OCI-LY7 (cell line): ENCODE measurements at regions not wholly inside any gene's neighbourhood (a gene's known extent, or its start where the extent isn't known, plus 50 kb on each side); places are given as distances from the start of the nearest gene placed in this dataset.

Experiments used
- BruUV-seq: library from RNA; stranded (reverse); fragments of 400-500 nt; replicated peaks from 2 replicates; lab custom pipeline; 2021; lab: Mats Ljungman, UMichigan
- CTCF ChIA-PET: fragments of 300-600 bp; sonication (Branson Sonifier 250); formaldehyde crosslinking; loops from one replicate; lab custom pipeline; 2022; ENCODE audit warnings: antibody characterized with exemption; ENCODE audit not compliant: unreplicated experiment; lab: Charles Lee
- POLR2A ChIA-PET: fragments of 300-600 bp; sonication (Branson Sonifier 250); formaldehyde crosslinking; loops from one replicate; lab custom pipeline; 2022; ENCODE audit warnings: antibody characterized with exemption; lab: Charles Lee
- DNase-seq: peaks from one replicate; pipeline ENCODE4 v3.0.0-alpha.2; 2015; ENCODE audit warnings: low spot score
- H2AFZ ChIP-seq: fragments of 200-600 bp; sonication (generic), shearing (Covaris generic); 2 replicates; pipeline ENCODE4 v1.6.1; 2014; ENCODE audit warnings: mild to moderate bottlenecking, antibody characterized with exemption, low read length, moderate library complexity
- H3K27ac ChIP-seq: fragments of 200-600 bp; sonication (generic); 2 replicates; pipeline ENCODE4 v1.5.1; 2014; ENCODE audit warnings: mixed run types, low read depth, mild to moderate bottlenecking, moderate library complexity, low read length, inconsistent platforms; ENCODE audit not compliant: poor library complexity, severe bottlenecking
- H3K36me3 ChIP-seq: fragments of 200-600 bp; sonication (generic); 2 replicates; pipeline ENCODE4 v1.6.1; 2014; ENCODE audit warnings: mild to moderate bottlenecking, antibody characterized with exemption, low read length, moderate library complexity, mixed read lengths; ENCODE audit not compliant: insufficient read depth
- H3K4me1 ChIP-seq: fragments of 200-600 bp; sonication (generic); 2 replicates; pipeline ENCODE4 v1.5.1; 2014; ENCODE audit warnings: mild to moderate bottlenecking, low read length; ENCODE audit not compliant: insufficient read depth, poor library complexity, severe bottlenecking
- H3K4me2 ChIP-seq: fragments of 200-600 bp; sonication (generic); 2 replicates; pipeline ENCODE4 v1.6.1; 2014; ENCODE audit warnings: mild to moderate bottlenecking, low read length
- H3K4me3 ChIP-seq: fragments of 200-600 bp; sonication (generic); 2 replicates; pipeline ENCODE4 v1.5.1; 2014; ENCODE audit warnings: mild to moderate bottlenecking, low read depth, low read length; ENCODE audit not compliant: poor library complexity, severe bottlenecking
- H3K79me2 ChIP-seq: fragments of 200-600 bp; sonication (generic); 2 replicates; pipeline ENCODE4 v1.6.1; 2016; ENCODE audit warnings: low read depth, mild to moderate bottlenecking, low read length, moderate library complexity, mixed read lengths; ENCODE audit not compliant: insufficient read depth
- H3K9me2 ChIP-seq: fragments of 200-600 bp; sonication (generic); 2 replicates; pipeline ENCODE4 v1.6.1; 2016; ENCODE audit warnings: mild to moderate bottlenecking, low read length, mixed read lengths; ENCODE audit not compliant: insufficient read depth
- H3K9me3 ChIP-seq: fragments of 200-600 bp; sonication (generic); 2 replicates; pipeline ENCODE4 v1.6.1; 2014; ENCODE audit warnings: mild to moderate bottlenecking, mixed run types, low read length, mixed read lengths
- H4K20me1 ChIP-seq: fragments of 200-600 bp; sonication (generic); 2 replicates; pipeline ENCODE4 v1.6.1; 2014; ENCODE audit warnings: mild to moderate bottlenecking, antibody characterized with exemption, low read length, moderate library complexity, mixed read lengths; ENCODE audit not compliant: insufficient read depth
- CTCF ChIP-seq: fragments of 200-600 bp; sonication (generic); conservative IDR thresholded peaks from 2 replicates; pipeline ENCODE4 v1.5.1; 2014; ENCODE audit warnings: mild to moderate bottlenecking, antibody characterized with exemption, low read length, moderate library complexity, mixed read lengths
- EZH2phosphoT487 ChIP-seq: fragments of 200-600 bp; sonication (generic); IDR thresholded peaks from 2 replicates; pipeline ENCODE4 v1.6.1; 2018; ENCODE audit warnings: low read depth, borderline replicate concordance, mild to moderate bottlenecking, mixed run types, antibody characterized with exemption, low read length, moderate library complexity, mixed read lengths
- intact Hi-C: fragments of 100-400 bp; cut with micrococcal nuclease; formaldehyde crosslinking; loops from one replicate; pipeline ENCODE4 v1.10.0; 2022; ENCODE audit not compliant: unreplicated experiment

- H3K4me3 ChIP-seq = no peak overlapping the region
- DNase-seq = no peak
- no TSS peak for BruUV-seq
- TF ChIP-seq EZH2phosphoT487 (no peak), CTCF (no peak)
- H4K20me1 ChIP-seq = no peaks in the 10 kb centered on the region
- H3K36me3 ChIP-seq = no peaks in the 10 kb centered on the region
- H3K4me1 ChIP-seq = no peaks in the 10 kb centered on the region
- H2AFZ ChIP-seq = no peak overlapping the region
- no peaks in the 10 kb centered on the region for H3K79me2 ChIP-seq
- no peak overlapping the region for H3K27ac ChIP-seq
- ChIA-PET CTCF (no interaction called here), POLR2A (no interaction called here)
- no peaks in the 10 kb centered on the region for H3K9me2 ChIP-seq
- H3K4me2 ChIP-seq = no peak overlapping the region
- intact Hi-C loops = no loop called here
- H3K9me3 ChIP-seq = no peaks in the 10 kb centered on the region
Measured at GRCh38 chr14:87283547-87283946, 709.4 kb downstream of the GALC start.

DNA sequence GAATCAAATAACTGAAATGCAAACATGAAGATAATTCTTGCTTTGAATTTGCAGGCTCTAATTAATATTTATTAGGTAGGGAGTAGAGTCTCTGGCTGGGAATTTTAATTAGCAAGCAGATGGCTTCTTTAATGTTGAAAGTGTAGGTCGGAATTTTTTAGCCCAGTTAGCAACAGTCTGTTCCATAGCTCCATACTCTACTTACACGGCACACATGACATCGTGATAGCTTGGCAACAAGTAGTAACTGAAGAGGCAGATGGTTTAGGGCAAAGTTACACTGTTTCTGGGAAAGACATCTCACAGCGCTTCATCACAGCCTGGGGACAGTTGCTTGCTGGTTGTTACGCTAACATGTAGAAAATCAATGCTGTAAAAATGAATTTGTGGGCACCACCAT lies 710.7 kb downstream of the GALC start:
- no TSS peak for BruUV-seq
- Histone ChIP-seq H3K4me2 (no peak overlapping the region), H3K4me3 (no peak overlapping the region), H3K79me2 (no peaks in the 10 kb centered on the region), H4K20me1 (no peaks in the 10 kb centered on the region), H3K27ac (no peak overlapping the region), H3K9me3 (no peaks in the 10 kb centered on the region), H3K4me1 (no peaks in the 10 kb centered on the region), H3K9me2 (no peaks in the 10 kb centered on the region), H2AFZ (no peak overlapping the region), H3K36me3 (no peaks in the 10 kb centered on the region)
- intact Hi-C loops = no loop called here
- ChIA-PET POLR2A (no interaction called here), CTCF (no interaction called here)
- no peak for DNase-seq
- no peak for TF ChIP-seq CTCF
- TF ChIP-seq EZH2phosphoT487 = no peak

DNA sequence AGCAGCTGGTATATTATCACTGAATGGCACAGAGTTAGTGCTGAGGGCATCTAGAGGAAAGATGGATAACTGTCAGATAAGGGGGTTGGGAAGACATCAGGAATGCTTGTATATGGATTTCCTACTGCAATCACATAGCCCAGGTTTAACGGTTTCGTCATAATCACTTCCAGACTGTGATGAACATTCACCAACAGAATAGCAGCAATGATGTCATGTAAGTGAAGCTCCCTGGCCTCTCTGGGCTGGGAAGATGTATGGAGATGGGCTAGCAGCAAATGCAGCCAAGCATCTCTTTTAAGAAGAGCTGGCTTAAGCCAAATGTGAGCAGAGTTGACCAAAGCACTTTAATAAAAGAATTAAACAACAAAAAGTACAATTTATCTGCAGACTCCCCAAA lies 714.6 kb downstream of the GALC start:
- Histone ChIP-seq H3K9me2 (no peaks in the 10 kb centered on the region), H3K4me2 (no peak overlapping the region), H3K27ac (no peak overlapping the region), H3K4me1 (no peaks in the 10 kb centered on the region), H3K4me3 (no peak overlapping the region), H2AFZ (peak overlapping the region; percentile 52; the same call in 1 of the 2 replicates), H3K9me3 (no peaks in the 10 kb centered on the region), H4K20me1 (no peaks in the 10 kb centered on the region), H3K36me3 (no peaks in the 10 kb centered on the region), H3K79me2 (no peaks in the 10 kb centered on the region)
- no peak for TF ChIP-seq CTCF
- no peak for TF ChIP-seq EZH2phosphoT487
- intact Hi-C loops = no loop called here
- DNase-seq = no peak
- ChIA-PET POLR2A (interaction anchor here (0.6 kb wide), 1 partner anchor 668 kb away, joined by 3 read pairs; no protein-coding TSS in a partner anchor), CTCF (no interaction called here)
- no TSS peak for BruUV-seq
